Heart right ventricle (tissue), 16 donors: ENCODE measurements at regions not wholly inside any gene's neighbourhood (a gene's known extent, or its start where the extent isn't known, plus 50 kb on each side); places are given as distances from the start of the nearest gene placed in this dataset.

Experiments
- ATAC-seq, 8 donors: fragments of 200-7000 bp; cut with Tn5 transposase; one replicate each; pipeline ENCODE4 v1.9.1; 2020; ENCODE audit warnings: mild to moderate bottlenecking in 8 of 8, moderate library complexity in 8 of 8, moderate number of reproducible peaks in 1 of 8
- DNase-seq, 2 donors: peaks; one replicate each; pipeline ENCODE4 v3.0.0-alpha.2; 2020
- H3K27ac ChIP-seq, 10 donors: fragments of 200-600 bp; sonication (generic) in 2 of 10; one replicate each; pipeline versions ENCODE4 v1.5.0 to v1.8.0; 2020 to 2022; ENCODE audit warnings: mild to moderate bottlenecking in 3 of 10
- H3K27me3 ChIP-seq, 7 donors: fragments of 200-600 bp; one replicate each; pipeline ENCODE4 v1.8.0; 2021 to 2022; ENCODE audit warnings: mild to moderate bottlenecking in 2 of 7
- H3K36me3 ChIP-seq, 9 donors: fragments of 200-600 bp; sonication (generic) in 1 of 9; one replicate each; pipeline versions ENCODE4 v1.5.0 to v1.8.0; 2020 to 2022; ENCODE audit warnings: mild to moderate bottlenecking in 2 of 9
- H3K4me1 ChIP-seq, 9 donors: fragments of 200-600 bp; sonication (generic) in 1 of 9; one replicate each; pipeline versions ENCODE4 v1.5.0 to v1.8.0; 2020 to 2022; ENCODE audit warnings: mild to moderate bottlenecking in 4 of 9
- H3K4me3 ChIP-seq, 10 donors: fragments of 200-600 bp; sonication (generic) in 2 of 10; one replicate each; pipeline versions ENCODE4 v1.5.0 to v1.8.0; 2020 to 2022; ENCODE audit warnings: mild to moderate bottlenecking in 7 of 10, moderate library complexity in 2 of 10
- H3K9me3 ChIP-seq, 11 donors: fragments of 200-600 bp in 10 of 11; sonication (generic) in 2 of 11; one replicate each; pipeline versions ENCODE4 v1.5.0 to v1.8.0; 2013 to 2022; ENCODE audit warnings: mild to moderate bottlenecking in 2 of 11, control low read depth in 1 of 11, moderate library complexity in 1 of 11
- WGBS, 2 donors: extraction: QIAGEN DNeasy Blood & Tissue Kit; methylation state at CpG; one replicate each; pipeline ENCODE4 v1.1.7; 2013; ENCODE audit warnings: inconsistent platforms in 1 of 2; 5-methylcytosine and 5-hydroxymethylcytosine counted together
- intact Hi-C, 10 donors: fragments of 100-400 bp; cut with DNase I; formaldehyde crosslinking; loops; one replicate each; pipeline versions ENCODE4 v1.11.1 to v1.14.2; 2022
- TF ChIP-seq, protein P1 (sequence below), 9 donors: fragments of 200-600 bp; sonication (generic) in 2 of 9; IDR thresholded peaks; one replicate each; pipeline versions ENCODE4 v1.5.0 to v1.8.0; 2021 to 2022; ENCODE audit warnings: antibody characterized with exemption in 9 of 9, mild to moderate bottlenecking in 5 of 9, moderate library complexity in 1 of 9
- donor health status: Arrhythmogenic right ventricular cardiomyopathy.
- donor health status: ischemic (EF 13 %, LVEDD 7.1; RV severe dilation, severe dysfunction).
- donor health status: healthy with polysubstance abuse.
- donor health status: DM: no; HTN: yes; CAD: no.
- donor health status: DM: no; HTN: no; CAD: no.
- donor health status: ischemic (EF 25% LVEDD 6.9; RV normal size, moderate dysfunction).
- donor health status: ischemic (EF 25% LVEDD 5.7; RV mildly dilated, moderate dysfunction).
- donor health status: healthy.
- donor health status: DM: yes; HTN: yes; CAD: no.
- donor health status: Ischemic cardiomyopathy.
- donor health status: ischemic (EF 35%, LVEDD 5.7; RV mildly dilated, moderate dysfunction).
- donor health status: nonischemic (EF 11% LVEDD 7.7; RV severe dilation, severe dysfunction).
- donor health status: DM: yes; HTN: yes; CAD: no.
- donor health status: PGD.
- donor health status: ischemic (EF 29% LVEDD 5.4; RV normal size, mild dysfunction).
- donor health status: nonischemic (EF 23%, LVEDD 6.1; RV moderate dilation, normal function).

DNA sequence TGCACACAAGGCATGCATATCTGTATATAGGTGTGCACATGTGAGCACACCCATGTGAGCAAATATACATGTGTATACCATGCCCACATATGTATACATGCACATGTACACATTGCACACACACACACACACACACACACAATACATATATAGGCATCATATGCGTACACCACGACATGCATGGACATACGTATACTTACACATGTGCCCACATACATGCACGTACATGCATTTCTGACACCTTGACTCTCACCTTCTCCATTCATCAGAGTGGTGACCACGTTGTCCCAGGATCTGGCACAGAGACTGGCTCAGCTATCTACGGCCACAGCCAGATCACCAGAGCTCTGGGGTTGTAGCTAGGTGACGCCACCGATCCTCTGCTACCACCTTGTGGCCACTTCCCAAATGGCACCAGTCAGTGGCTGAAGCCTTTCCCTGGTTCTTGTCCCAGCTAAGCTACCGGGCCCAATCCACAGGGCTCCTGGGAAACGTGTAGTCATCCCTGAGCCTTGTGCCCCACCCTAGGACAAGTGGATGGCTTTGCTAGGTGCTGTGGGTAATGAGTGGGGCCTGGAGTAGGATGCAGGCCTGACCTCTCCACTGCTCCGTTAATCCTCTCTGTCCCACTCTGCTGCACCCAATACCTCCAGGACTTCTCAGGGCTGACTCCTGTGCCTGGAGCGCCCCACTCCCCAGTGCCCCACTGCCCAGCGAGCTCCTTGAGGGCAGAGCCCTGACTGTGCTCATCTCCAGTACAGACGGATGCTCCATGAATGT, 194.4 kb downstream of the RGS3 start:
- Histone ChIP-seq H3K4me1 (peaks cover 20 to 53% (median 39%) of the 10 kb centered on the region in 9 donors), H3K4me3 (no peak overlapping the region), H3K27me3 (no peaks in the 10 kb centered on the region), H3K27ac (peak overlapping the region in 6 of 10 donors; percentile 13 to 60 (median 41)), H3K36me3 (no peaks in the 10 kb centered on the region), H3K9me3 (no peaks in the 10 kb centered on the region)
- ATAC-seq (peak; percentile 69 to 80 (median 75)), DNase-seq (peak; percentile 87 to 88)
- intact Hi-C loops: loop anchor here (2.0 to 5.0 kb wide), 10 partner anchors 67 to 546 kb away; partner anchors contain the start of genes CDC26 (in 1 of the 10) and PRPF4 (in 1 of the 10)
- 28 to 31% methylated on average over 14 of the region's 14 CpGs for WGBS, 2 donors
- TF ChIP-seq, protein P1, sequence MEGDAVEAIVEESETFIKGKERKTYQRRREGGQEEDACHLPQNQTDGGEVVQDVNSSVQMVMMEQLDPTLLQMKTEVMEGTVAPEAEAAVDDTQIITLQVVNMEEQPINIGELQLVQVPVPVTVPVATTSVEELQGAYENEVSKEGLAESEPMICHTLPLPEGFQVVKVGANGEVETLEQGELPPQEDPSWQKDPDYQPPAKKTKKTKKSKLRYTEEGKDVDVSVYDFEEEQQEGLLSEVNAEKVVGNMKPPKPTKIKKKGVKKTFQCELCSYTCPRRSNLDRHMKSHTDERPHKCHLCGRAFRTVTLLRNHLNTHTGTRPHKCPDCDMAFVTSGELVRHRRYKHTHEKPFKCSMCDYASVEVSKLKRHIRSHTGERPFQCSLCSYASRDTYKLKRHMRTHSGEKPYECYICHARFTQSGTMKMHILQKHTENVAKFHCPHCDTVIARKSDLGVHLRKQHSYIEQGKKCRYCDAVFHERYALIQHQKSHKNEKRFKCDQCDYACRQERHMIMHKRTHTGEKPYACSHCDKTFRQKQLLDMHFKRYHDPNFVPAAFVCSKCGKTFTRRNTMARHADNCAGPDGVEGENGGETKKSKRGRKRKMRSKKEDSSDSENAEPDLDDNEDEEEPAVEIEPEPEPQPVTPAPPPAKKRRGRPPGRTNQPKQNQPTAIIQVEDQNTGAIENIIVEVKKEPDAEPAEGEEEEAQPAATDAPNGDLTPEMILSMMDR (IDR thresholded peaks at IDR 0.05): peak; percentile 89 to 98 (median 95)

DNA sequence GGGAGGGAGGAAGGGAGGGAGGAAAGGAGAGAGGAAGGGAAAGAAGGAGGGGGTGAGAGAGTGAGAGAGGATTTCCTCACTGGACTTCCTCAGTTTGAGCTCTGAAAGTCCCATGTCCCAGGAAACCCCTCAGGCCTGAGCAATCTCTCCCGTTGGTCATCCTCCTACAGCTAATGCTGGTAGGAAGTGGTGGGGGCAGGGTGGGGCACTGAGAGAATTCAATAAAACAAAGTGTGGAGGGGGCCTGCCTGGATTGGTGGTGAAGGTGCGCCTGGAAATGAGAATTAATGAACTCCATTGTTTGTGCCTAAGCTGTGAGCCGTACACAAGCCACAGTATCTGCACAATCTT, 195.0 kb downstream of the RGS3 start:
- peaks cover 20 to 53% (median 38%) of the 10 kb centered on the region in 9 donors for H3K4me1 ChIP-seq
- H3K27ac ChIP-seq: peak overlapping the region in 6 of 10 donors; percentile 13 to 60 (median 41)
- H3K36me3 ChIP-seq: no peaks in the 10 kb centered on the region
- H3K4me3 ChIP-seq: no peak overlapping the region
- 42 to 53% methylated on average over 3 of the region's 3 CpGs for WGBS, 2 donors
- no peaks in the 10 kb centered on the region for H3K27me3 ChIP-seq
- ATAC-seq: no peak
- no peaks in the 10 kb centered on the region for H3K9me3 ChIP-seq
- DNase-seq: no peak
- intact Hi-C loops: loop anchor here in 9 of 10 donors (2.0 to 5.0 kb wide), 9 partner anchors 211 to 546 kb away; partner anchors contain the start of genes CDC26 (in 1 of the 9) and PRPF4 (in 1 of the 9)
- TF ChIP-seq, protein P1 (IDR thresholded peaks at IDR 0.05): no peak

DNA sequence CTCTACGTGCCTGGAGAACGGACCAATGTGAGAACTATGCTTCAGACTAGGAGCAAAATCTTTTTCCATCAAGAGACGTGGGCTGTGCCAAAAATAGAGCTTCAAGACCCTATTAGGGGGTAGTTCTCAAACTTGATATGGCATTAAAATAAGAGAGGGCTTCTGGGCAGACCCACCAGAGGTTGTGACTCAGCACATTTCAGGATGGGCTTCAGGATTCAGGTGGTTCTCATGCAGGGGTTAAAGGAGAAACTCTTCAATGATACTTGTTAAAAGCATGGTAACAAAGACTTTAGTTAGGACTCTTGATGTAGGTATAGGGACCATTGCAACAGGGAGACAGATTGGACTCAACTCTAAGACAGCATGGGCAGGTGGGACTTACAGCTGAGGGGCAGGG, 195.5 kb downstream of the RGS3 start:
- no peak for ATAC-seq
- peaks cover 16 to 53% (median 37%) of the 10 kb centered on the region in 9 donors for H3K4me1 ChIP-seq
- H3K4me3 ChIP-seq: no peak overlapping the region
- intact Hi-C loops: loop anchor here in 9 of 10 donors (2.0 to 5.0 kb wide), 9 partner anchors 212 to 547 kb away; partner anchors contain the start of genes CDC26 (in 1 of the 9) and PRPF4 (in 1 of the 9)
- no peaks in the 10 kb centered on the region for H3K9me3 ChIP-seq
- H3K27ac ChIP-seq: peak overlapping the region in 2 of 10 donors; percentile 43 to 60
- 62 to 65% methylated on average over 3 of the region's 3 CpGs for WGBS, 2 donors
- no peak for DNase-seq
- no peaks in the 10 kb centered on the region for H3K36me3 ChIP-seq
- TF ChIP-seq, protein P1 (IDR thresholded peaks at IDR 0.05): no peak
- no peaks in the 10 kb centered on the region for H3K27me3 ChIP-seq

DNA sequence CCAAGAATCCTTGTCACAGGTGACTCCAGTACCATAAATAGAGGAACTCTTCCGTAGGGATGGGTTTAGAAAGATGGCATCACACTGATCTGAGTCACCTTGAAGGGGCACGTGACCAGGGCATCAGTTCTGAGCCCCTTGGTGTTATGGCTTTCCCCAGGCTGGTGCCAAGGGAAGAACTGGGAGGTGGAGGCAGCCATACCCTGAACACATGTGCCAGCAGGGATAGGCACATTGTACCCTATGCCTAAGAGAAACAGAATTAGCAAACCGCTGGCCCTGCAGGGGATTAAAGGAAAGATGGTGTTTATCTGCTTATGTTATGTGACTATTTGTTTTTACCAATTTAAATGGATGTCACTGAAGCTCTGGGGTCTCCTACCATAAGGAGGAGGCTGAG, 196.2 kb downstream of the RGS3 start:
- Histone ChIP-seq H3K4me3 (no peak overlapping the region), H3K36me3 (no peaks in the 10 kb centered on the region), H3K27me3 (no peaks in the 10 kb centered on the region), H3K4me1 (peaks cover 9 to 47% (median 33%) of the 10 kb centered on the region in 9 donors), H3K27ac (no peak overlapping the region), H3K9me3 (peaks cover 0 to 1% (median 0%) of the 10 kb centered on the region in 11 donors)
- ATAC-seq (no peak), DNase-seq (no peak)
- TF ChIP-seq, protein P1 (IDR thresholded peaks at IDR 0.05): no peak
- intact Hi-C loops: loop anchor here in 9 of 10 donors (2.0 to 10.0 kb wide), 11 partner anchors 212 to 547 kb away; partner anchors contain the start of genes CDC26 (in 1 of the 9), PRPF4 (in 1 of the 9) and RNF183 (in 1 of the 9)
- WGBS, 2 donors: 85 to 91% methylated on average over 3 of the region's 3 CpGs
